SW 1271 (cell line): ENCODE measurements at regions not wholly inside any gene's neighbourhood (a gene's known extent, or its start where the extent isn't known, plus 50 kb on each side); places are given as distances from the start of the nearest gene placed in this dataset.

Experiments used
- DNase-seq, 2 experiments: peaks; one replicate each; lab custom pipeline; 2025; lab: John Stamatoyannopoulos, UW

GRCh38 chr17:36728030-36728991, 126.9 kb downstream of the MRM1 start:
- DNase-seq: no peak

GRCh38 chr17:36730095-36730808, 128.9 kb downstream of the MRM1 start:
- no peak for DNase-seq

- DNase-seq: no peak
Measured at GRCh38 chr17:36730857-36731490, 129.6 kb downstream of the MRM1 start.

- DNase-seq: no peak
Measured at GRCh38 chr17:36731811-36732210, 130.4 kb downstream of the MRM1 start.

GRCh38 chr17:36732351-36732750, 131.0 kb downstream of the MRM1 start:
- no peak for DNase-seq

- DNase-seq: no peak
Measured at GRCh38 chr17:36736201-36737156, 135.1 kb downstream of the MRM1 start.

GRCh38 chr17:36739208-36739607, 137.8 kb downstream of the MRM1 start:
- DNase-seq: no peak

GRCh38 chr17:36740157-36740556, 138.8 kb downstream of the MRM1 start:
- DNase-seq: no peak

- DNase-seq: no peak
Measured at GRCh38 chr17:36741019-36741902, 139.9 kb downstream of the MRM1 start.

- DNase-seq: no peak
Measured at GRCh38 chr17:36742267-36743000, 141.1 kb downstream of the MRM1 start.

- no peak for DNase-seq
Measured at GRCh38 chr17:36743130-36743529, 141.7 kb downstream of the MRM1 start.

GRCh38 chr17:36746381-36747053, 145.1 kb downstream of the MRM1 start:
- no peak for DNase-seq

- no peak for DNase-seq
Measured at GRCh38 chr17:36747861-36748260, 146.5 kb downstream of the MRM1 start.

GRCh38 chr17:36748272-36748671, 146.9 kb downstream of the MRM1 start:
- DNase-seq: no peak

GRCh38 chr17:36749493-36749892, 148.1 kb downstream of the MRM1 start:
- DNase-seq: no peak

GRCh38 chr17:36750316-36750885, 149.0 kb downstream of the MRM1 start:
- DNase-seq: no peak

- DNase-seq: no peak
Measured at GRCh38 chr17:36752096-36752888, 150.9 kb downstream of the MRM1 start.

- DNase-seq: no peak
Measured at GRCh38 chr17:36755586-36755985, 154.2 kb downstream of the MRM1 start.
